Uterus (tissue), 3 donors: ENCODE measurements at regions not wholly inside any gene's neighbourhood (a gene's known extent, or its start where the extent isn't known, plus 50 kb on each side); places are given as distances from the start of the nearest gene placed in this dataset.

Experiments
- DNase-seq, 2 donors: peaks; one replicate each; pipeline ENCODE4 v3.0.0-alpha.2; 2019 to 2020
- H3K27ac ChIP-seq, 2 donors: fragments of 200-600 bp; sonication (generic); 1 replicate in 1 of 2; 2 replicates in 1 of 2; pipeline ENCODE4 v1.5.1; 2016 to 2018
- H3K27me3 ChIP-seq, 2 donors: fragments of 200-600 bp; sonication (generic); one replicate each; pipeline ENCODE4 v1.5.1; 2018 to 2019; ENCODE audit warnings: control low read depth in 1 of 2
- H3K36me3 ChIP-seq, 2 donors: fragments of 200-600 bp; sonication (generic); one replicate each; pipeline ENCODE4 v1.5.1; 2019; ENCODE audit warnings: control low read depth in 1 of 2
- H3K4me1 ChIP-seq, 2 donors: fragments of 200-600 bp; sonication (generic); one replicate each; pipeline ENCODE4 v1.5.1; 2018 to 2019; ENCODE audit warnings: control low read depth in 1 of 2
- H3K4me3 ChIP-seq, 2 donors: fragments of 200-600 bp; sonication (generic); 1 replicate in 1 of 2; 2 replicates in 1 of 2; pipeline ENCODE4 v1.5.1; 2018 to 2019; ENCODE audit warnings: mild to moderate bottlenecking in 1 of 2
- H3K9me3 ChIP-seq, 2 donors: fragments of 200-600 bp; sonication (generic); one replicate each; pipeline ENCODE4 v1.5.1; 2019; ENCODE audit warnings: control low read depth in 1 of 2
- POLR2A ChIP-seq, 2 donors: fragments of 450-650 bp; IDR thresholded peaks; one replicate each; pipeline ENCODE4 v1.6.1; 2016; ENCODE audit warnings: antibody characterized with exemption in 2 of 2, mild to moderate bottlenecking in 1 of 2, moderate library complexity in 1 of 2
- intact Hi-C: fragments of 100-400 bp; cut with DNase I; formaldehyde crosslinking; loops from one replicate; pipeline ENCODE4 v1.15.1; 2023; ENCODE audit warnings: low total_unique reads
- TF ChIP-seq, protein P1 (sequence below), 4 experiments: fragments of 200-600 bp in 2 of 4; fragments of 450-650 bp in 2 of 4; sonication (generic) in 2 of 4; IDR thresholded peaks; one replicate each; pipeline ENCODE4 v1.5.1; 2016 to 2019; ENCODE audit warnings: antibody characterized with exemption in 4 of 4, mild to moderate bottlenecking in 2 of 4, moderate library complexity in 1 of 4
- donor health status: DM: yes; HTN: yes; CAD: no.

DNA sequence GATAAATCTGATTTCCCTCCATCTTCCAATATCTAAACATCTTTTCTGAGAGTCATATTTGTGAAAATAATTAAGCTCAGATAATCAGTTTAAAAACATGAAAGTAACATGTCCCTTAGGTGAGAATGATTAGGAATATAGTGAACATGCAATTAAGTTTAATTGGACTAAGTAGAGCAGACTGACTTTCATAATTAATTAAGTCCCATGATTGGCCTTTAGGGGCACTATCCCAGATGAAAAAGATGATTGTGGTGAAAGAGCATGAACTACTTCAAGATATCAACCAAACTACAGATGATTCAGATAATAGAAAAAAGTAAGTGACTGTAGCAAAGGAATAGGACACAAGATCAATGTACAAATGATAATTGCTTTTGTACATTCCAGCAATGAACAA, 758.8 kb downstream of the STIM2 start:
- no peaks in the 10 kb centered on the region for H3K36me3 ChIP-seq
- intact Hi-C loops, result no loop called here
- H3K9me3 ChIP-seq, result no peaks in the 10 kb centered on the region
- no peak for DNase-seq
- no peaks in the 10 kb centered on the region for H3K27me3 ChIP-seq
- H3K4me1 ChIP-seq, result no peaks in the 10 kb centered on the region
- TF ChIP-seq, protein P1, sequence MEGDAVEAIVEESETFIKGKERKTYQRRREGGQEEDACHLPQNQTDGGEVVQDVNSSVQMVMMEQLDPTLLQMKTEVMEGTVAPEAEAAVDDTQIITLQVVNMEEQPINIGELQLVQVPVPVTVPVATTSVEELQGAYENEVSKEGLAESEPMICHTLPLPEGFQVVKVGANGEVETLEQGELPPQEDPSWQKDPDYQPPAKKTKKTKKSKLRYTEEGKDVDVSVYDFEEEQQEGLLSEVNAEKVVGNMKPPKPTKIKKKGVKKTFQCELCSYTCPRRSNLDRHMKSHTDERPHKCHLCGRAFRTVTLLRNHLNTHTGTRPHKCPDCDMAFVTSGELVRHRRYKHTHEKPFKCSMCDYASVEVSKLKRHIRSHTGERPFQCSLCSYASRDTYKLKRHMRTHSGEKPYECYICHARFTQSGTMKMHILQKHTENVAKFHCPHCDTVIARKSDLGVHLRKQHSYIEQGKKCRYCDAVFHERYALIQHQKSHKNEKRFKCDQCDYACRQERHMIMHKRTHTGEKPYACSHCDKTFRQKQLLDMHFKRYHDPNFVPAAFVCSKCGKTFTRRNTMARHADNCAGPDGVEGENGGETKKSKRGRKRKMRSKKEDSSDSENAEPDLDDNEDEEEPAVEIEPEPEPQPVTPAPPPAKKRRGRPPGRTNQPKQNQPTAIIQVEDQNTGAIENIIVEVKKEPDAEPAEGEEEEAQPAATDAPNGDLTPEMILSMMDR (IDR thresholded peaks at IDR 0.05), result no peak
- no peak for TF ChIP-seq POLR2A (IDR thresholded peaks at IDR 0.05)
- no peak overlapping the region for H3K4me3 ChIP-seq
- H3K27ac ChIP-seq, result no peak overlapping the region

- no peak for DNase-seq
- TF ChIP-seq, protein P1 (IDR thresholded peaks at IDR 0.05), result no peak
- TF ChIP-seq POLR2A (IDR thresholded peaks at IDR 0.05), result no peak
- Histone ChIP-seq H3K27ac (no peak overlapping the region), H3K4me1 (no peaks in the 10 kb centered on the region), H3K4me3 (no peak overlapping the region), H3K27me3 (no peaks in the 10 kb centered on the region), H3K36me3 (no peaks in the 10 kb centered on the region), H3K9me3 (no peaks in the 10 kb centered on the region)
- intact Hi-C loops, result no loop called here
Observed at GRCh38 chr4:27620886-27621285, 760.2 kb downstream of the STIM2 start.

GRCh38 chr4:27624749-27625148, 764.1 kb downstream of the STIM2 start:
- DNase-seq, result no peak
- intact Hi-C loops, result no loop called here
- H3K9me3 ChIP-seq, result no peaks in the 10 kb centered on the region
- H3K36me3 ChIP-seq, result no peaks in the 10 kb centered on the region
- H3K27me3 ChIP-seq, result no peaks in the 10 kb centered on the region
- H3K4me3 ChIP-seq, result no peak overlapping the region
- H3K4me1 ChIP-seq, result no peaks in the 10 kb centered on the region
- no peak overlapping the region for H3K27ac ChIP-seq
- TF ChIP-seq POLR2A (IDR thresholded peaks at IDR 0.05), result no peak
- TF ChIP-seq, protein P1 (IDR thresholded peaks at IDR 0.05), result no peak

DNA sequence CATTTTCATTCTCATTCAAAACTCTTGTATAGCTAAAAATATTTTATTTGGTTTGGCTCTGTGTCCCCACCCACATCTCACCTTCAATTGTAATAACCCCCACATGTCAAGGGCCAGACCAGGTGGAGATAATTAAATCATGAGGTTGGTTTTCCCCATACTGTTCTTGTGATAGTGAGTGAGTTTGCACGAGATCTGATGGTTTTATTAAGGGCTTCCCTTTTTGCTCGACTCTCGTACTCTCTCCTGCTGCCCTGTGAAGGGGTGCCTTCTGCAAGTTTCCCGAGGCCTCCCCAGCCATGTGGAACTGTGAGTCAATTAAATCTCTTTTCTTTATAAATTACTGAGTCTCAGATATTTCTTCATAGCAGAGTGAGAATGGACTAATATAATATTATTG, 768.0 kb downstream of the STIM2 start:
- H3K4me3 ChIP-seq, result no peak overlapping the region
- H3K27me3 ChIP-seq, result no peaks in the 10 kb centered on the region
- no peak overlapping the region for H3K27ac ChIP-seq
- intact Hi-C loops, result no loop called here
- no peaks in the 10 kb centered on the region for H3K36me3 ChIP-seq
- H3K4me1 ChIP-seq, result no peaks in the 10 kb centered on the region
- no peaks in the 10 kb centered on the region for H3K9me3 ChIP-seq
- DNase-seq, result no peak
- no peak for TF ChIP-seq POLR2A (IDR thresholded peaks at IDR 0.05)
- TF ChIP-seq, protein P1 (IDR thresholded peaks at IDR 0.05), result no peak

DNA sequence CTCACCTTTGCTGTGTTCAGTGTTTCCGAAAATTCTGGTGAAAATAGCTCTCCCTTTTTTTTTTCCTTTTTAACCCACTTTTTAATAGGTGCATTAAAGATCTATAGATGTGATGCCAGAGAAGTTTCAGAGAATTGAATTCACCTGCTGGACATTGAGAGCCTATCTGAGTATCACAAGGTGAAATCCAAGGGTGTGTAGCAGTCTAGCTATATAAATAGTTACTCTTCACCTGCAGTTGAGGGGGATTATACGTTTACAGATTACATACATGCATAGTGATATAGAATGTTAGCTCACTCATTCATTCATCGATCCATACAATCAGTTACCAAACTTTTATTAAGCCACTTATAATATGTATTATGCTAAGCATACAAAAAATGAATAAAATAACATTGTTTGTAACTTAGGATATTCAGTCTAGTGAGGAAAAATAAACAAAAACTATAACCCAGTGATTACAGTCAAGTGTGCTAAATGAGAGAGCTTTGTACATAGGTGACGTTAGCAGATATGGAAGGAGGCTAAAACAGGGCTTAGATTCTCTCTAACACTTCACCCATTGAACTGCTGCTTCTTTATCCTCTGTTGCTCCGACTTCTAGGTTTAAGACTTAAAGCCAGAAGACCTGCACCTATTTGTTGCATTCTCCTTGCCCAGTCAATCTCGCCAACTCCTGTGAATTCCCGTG, 769.0 kb downstream of the STIM2 start:
- TF ChIP-seq POLR2A (IDR thresholded peaks at IDR 0.05), result no peak
- TF ChIP-seq, protein P1 (IDR thresholded peaks at IDR 0.05), result no peak
- intact Hi-C loops, result no loop called here

More for the DNA sequence above, 769.0 kb downstream of the STIM2 start:
- no peaks in the 10 kb centered on the region for H3K4me1 ChIP-seq
- H3K27me3 ChIP-seq, result no peaks in the 10 kb centered on the region
- no peak overlapping the region for H3K4me3 ChIP-seq
- H3K36me3 ChIP-seq, result no peaks in the 10 kb centered on the region
- H3K27ac ChIP-seq, result no peak overlapping the region
- no peak for DNase-seq
- no peaks in the 10 kb centered on the region for H3K9me3 ChIP-seq
